KMS-11 (cell line): ENCODE measurements at regions not wholly inside any gene's neighbourhood (a gene's known extent, or its start where the extent isn't known, plus 50 kb on each side); places are given as distances from the start of the nearest gene placed in this dataset.

Experiments used
- H2AFZ ChIP-seq: fragments of 200-600 bp; sonication (generic); 2 replicates; pipeline ENCODE4 v1.6.1; 2016; ENCODE audit warnings: antibody characterized with exemption, mixed run types, low read depth
- H3K27ac ChIP-seq: fragments of 200-600 bp; sonication (generic); 2 replicates; pipeline ENCODE4 v1.6.1; 2016; ENCODE audit warnings: mild to moderate bottlenecking, mixed run types
- H3K27me3 ChIP-seq: fragments of 200-600 bp; sonication (generic); 2 replicates; pipeline ENCODE4 v1.6.1; 2017; ENCODE audit warnings: mild to moderate bottlenecking, low read depth, mixed run types, moderate library complexity; ENCODE audit not compliant: insufficient read depth
- H3K36me3 ChIP-seq: fragments of 200-600 bp; sonication (generic); 2 replicates; pipeline ENCODE4 v1.6.1; 2017; ENCODE audit warnings: mild to moderate bottlenecking, mixed run types; ENCODE audit not compliant: insufficient read depth
- H3K4me1 ChIP-seq: fragments of 200-600 bp; sonication (generic); 2 replicates; pipeline ENCODE4 v1.6.1; 2016; ENCODE audit warnings: mild to moderate bottlenecking, low read depth, mixed run types; ENCODE audit not compliant: poor library complexity, severe bottlenecking
- H3K4me2 ChIP-seq: fragments of 200-600 bp; sonication (generic); 2 replicates; pipeline ENCODE4 v1.7.0; 2016; ENCODE audit warnings: mild to moderate bottlenecking, mixed run types
- H3K4me3 ChIP-seq: fragments of 200-600 bp; sonication (generic); IDR thresholded peaks from 2 replicates; pipeline ENCODE4 v1.6.1; 2017; ENCODE audit warnings: low read depth, low read length, mixed read lengths; ENCODE audit not compliant: insufficient read depth
- H3K79me2 ChIP-seq: fragments of 200-600 bp; sonication (generic); 2 replicates; pipeline ENCODE4 v1.6.1; 2016; ENCODE audit warnings: low read depth, mixed run types; ENCODE audit not compliant: insufficient read depth
- H3K9ac ChIP-seq: fragments of 200-600 bp; sonication (generic); 2 replicates; pipeline ENCODE4 v1.6.1; 2016; ENCODE audit warnings: mild to moderate bottlenecking, mixed run types
- H4K20me1 ChIP-seq: fragments of 200-600 bp; sonication (generic); 2 replicates; pipeline ENCODE4 v1.6.1; 2016; ENCODE audit warnings: mild to moderate bottlenecking, mixed run types; ENCODE audit not compliant: insufficient read depth
- CTCF ChIP-seq: fragments of 200-600 bp; sonication (generic); conservative IDR thresholded peaks from 2 replicates; pipeline ENCODE4 v1.6.1; 2017; ENCODE audit warnings: low read depth, mild to moderate bottlenecking, antibody characterized with exemption, low read length, moderate library complexity, mixed read lengths

GRCh38 chr3:182369861-182370260, 423.4 kb upstream of the ATP11B start:
- no peaks in the 10 kb centered on the region for H3K27me3 ChIP-seq
- no peaks in the 10 kb centered on the region for H3K4me1 ChIP-seq
- H2AFZ ChIP-seq = no peak overlapping the region
- TF ChIP-seq CTCF = no peak
- H3K9ac ChIP-seq = no peak overlapping the region
- no peak overlapping the region for H3K4me2 ChIP-seq
- no peaks in the 10 kb centered on the region for H4K20me1 ChIP-seq
- H3K79me2 ChIP-seq = no peaks in the 10 kb centered on the region
- H3K36me3 ChIP-seq = no peaks in the 10 kb centered on the region
- H3K27ac ChIP-seq = no peak overlapping the region
- H3K4me3 ChIP-seq = no peak overlapping the region

- no peak overlapping the region for H2AFZ ChIP-seq
These were observed 422.4 kb upstream of the ATP11B start for GRCh38 chr3:182370949-182371348.

GRCh38 chr3:182375916-182376315, 417.4 kb upstream of the ATP11B start:
- no peaks in the 10 kb centered on the region for H3K79me2 ChIP-seq
- no peaks in the 10 kb centered on the region for H3K36me3 ChIP-seq
- no peaks in the 10 kb centered on the region for H3K27me3 ChIP-seq
- no peak overlapping the region for H3K4me3 ChIP-seq
- no peak overlapping the region for H3K9ac ChIP-seq
- TF ChIP-seq CTCF = no peak
- H3K4me2 ChIP-seq = no peak overlapping the region
- H2AFZ ChIP-seq = no peak overlapping the region
- peaks cover 19% of the 10 kb centered on the region for H3K4me1 ChIP-seq
- H4K20me1 ChIP-seq = no peaks in the 10 kb centered on the region
- H3K27ac ChIP-seq = no peak overlapping the region

More at GRCh38 chr3:182370949-182371348, 422.4 kb upstream of the ATP11B start:
- H3K79me2 ChIP-seq = no peaks in the 10 kb centered on the region
- no peak overlapping the region for H3K9ac ChIP-seq
- no peak overlapping the region for H3K27ac ChIP-seq
- H3K4me2 ChIP-seq = no peak overlapping the region
- no peaks in the 10 kb centered on the region for H4K20me1 ChIP-seq
- no peak overlapping the region for H3K4me3 ChIP-seq
- no peaks in the 10 kb centered on the region for H3K36me3 ChIP-seq
- no peaks in the 10 kb centered on the region for H3K4me1 ChIP-seq
- no peaks in the 10 kb centered on the region for H3K27me3 ChIP-seq
- no peak for TF ChIP-seq CTCF

GRCh38 chr3:182382112-182382857, 411.0 kb upstream of the ATP11B start:
- Histone ChIP-seq H3K36me3 (no peaks in the 10 kb centered on the region), H3K27ac (peak overlapping the region; percentile 76)

More at GRCh38 chr3:182382112-182382857, 411.0 kb upstream of the ATP11B start:
- H2AFZ ChIP-seq = peak overlapping the region; percentile 54; the same call in 1 of the 2 replicates
- H3K4me2 ChIP-seq = peak overlapping the region; percentile 84
- peaks cover 71% of the 10 kb centered on the region for H3K4me1 ChIP-seq
- no peaks in the 10 kb centered on the region for H4K20me1 ChIP-seq
- peak overlapping the region; percentile 2; the same call in 1 of the 2 replicates for H3K9ac ChIP-seq
- H3K79me2 ChIP-seq = no peaks in the 10 kb centered on the region
- no peaks in the 10 kb centered on the region for H3K27me3 ChIP-seq
- no peak for TF ChIP-seq CTCF
- no peak overlapping the region for H3K4me3 ChIP-seq
